GM12878 (cell line): ENCODE measurements at regions not wholly inside any gene's neighbourhood (a gene's known extent, or its start where the extent isn't known, plus 50 kb on each side); places are given as distances from the start of the nearest gene placed in this dataset.
A peak's percentile ranks its signal among the peaks of the same experiment; 100 is the strongest.

Experiments used
- ATAC-seq: fragments of 200-7000 bp; cut with Tn5 transposase; 3 replicates; pipeline ENCODE4 v1.9.1; 2020; ENCODE audit warnings: mild to moderate bottlenecking, moderate library complexity
- BruUV-seq: library from RNA; stranded (reverse); fragments of 400-500 nt; replicated peaks from 2 replicates; lab custom pipeline; 2021; lab: Mats Ljungman, UMichigan
- CTCF ChIA-PET: fragments of 300-600 bp; sonication (Branson Sonifier 250); formaldehyde crosslinking; extraction: SDS; loops from one replicate; lab custom pipeline; 2021; ENCODE audit warnings: inconsistent platforms; lab: Yijun Ruan, JAX
- POLR2A ChIA-PET: fragments of 350-600 bp; formaldehyde crosslinking; extraction: SDS; loops from one replicate; lab custom pipeline; 2021; ENCODE audit warnings: inconsistent platforms; lab: Charles Lee
- RAD21 ChIA-PET: fragments of 300-600 bp; sonication (Branson Sonifier 250); formaldehyde crosslinking; loops from one replicate; lab custom pipeline; 2023; ENCODE audit warnings: antibody characterized with exemption; ENCODE audit not compliant: unreplicated experiment; lab: Charles Lee
- SMC1A ChIA-PET: fragments of 300-600 bp; sonication (Branson Sonifier 250); formaldehyde crosslinking; loops from one replicate; lab custom pipeline; 2023; ENCODE audit not compliant: unreplicated experiment, uncharacterized antibody; lab: Charles Lee
- DNase-seq: peaks from one replicate; pipeline ENCODE4 v3.0.0-alpha.2; 2011; ENCODE audit warnings: low read depth, low spot score
- FAIRE-seq: peaks from 3 replicates; lab custom pipeline; 2011; peaks lifted over from hg19 to GRCh38; lab: Jason Lieb, UNC
- H2AFZ ChIP-seq: 2 replicates; pipeline ENCODE4 v1.6.0; 2011; ENCODE audit warnings: low read depth, low read length, control low read depth; ENCODE audit not compliant: control insufficient read depth
- H3K27ac ChIP-seq: 2 replicates; pipeline ENCODE4 v1.5.1; 2011; ENCODE audit warnings: control low read depth; ENCODE audit not compliant: control insufficient read depth, insufficient read depth
- H3K27me3 ChIP-seq, 2 experiments: replicated peaks in 1 of 2; 2 replicates each; pipeline versions ENCODE4 v1.6.0 to v1.6.1; 2011; ENCODE audit warnings: low read length in 1 of 2; ENCODE audit not compliant: control insufficient read depth in 2 of 2, insufficient read depth in 2 of 2
- H3K36me3 ChIP-seq, 2 experiments: 2 replicates each; pipeline ENCODE4 v1.5.1; 2011; ENCODE audit warnings: low read length in 1 of 2; ENCODE audit not compliant: control insufficient read depth in 2 of 2, insufficient read depth in 2 of 2
- H3K4me1 ChIP-seq: 2 replicates; pipeline ENCODE4 v1.6.1; 2011; ENCODE audit warnings: mild to moderate bottlenecking, low read length, moderate library complexity, mixed read lengths; ENCODE audit not compliant: control insufficient read depth, insufficient read depth
- H3K4me2 ChIP-seq: 2 replicates; pipeline ENCODE4 v1.6.0; 2011; ENCODE audit warnings: control low read depth; ENCODE audit not compliant: control insufficient read depth, insufficient read depth
- H3K4me3 ChIP-seq: fragments of 200-600 bp; sonication (generic); 2 replicates; pipeline ENCODE4 v1.5.1; 2016
- H3K79me2 ChIP-seq: 2 replicates; pipeline ENCODE4 v1.6.0; 2011; ENCODE audit warnings: low read length; ENCODE audit not compliant: control insufficient read depth, insufficient read depth
- H3K9ac ChIP-seq: 2 replicates; pipeline ENCODE4 v1.8.0; 2011; ENCODE audit warnings: low read length, control low read depth, mixed read lengths; ENCODE audit not compliant: control insufficient read depth, insufficient read depth
- H3K9me3 ChIP-seq: replicated peaks from 3 replicates; pipeline ENCODE4 v1.5.1; 2011; ENCODE audit warnings: mild to moderate bottlenecking, low read length; ENCODE audit not compliant: control insufficient read depth, insufficient read depth
- H4K20me1 ChIP-seq: 2 replicates; pipeline ENCODE4 v1.6.0; 2011; ENCODE audit not compliant: control insufficient read depth, insufficient read depth
- GABPA ChIP-seq: IDR thresholded peaks from 2 replicates; pipeline ENCODE4 v1.6.1; 2014; ENCODE audit warnings: antibody characterized with exemption, low read depth, mild to moderate bottlenecking, inconsistent platforms
- LARP7 ChIP-seq: fragments of 450-650 bp; IDR thresholded peaks from 2 replicates; pipeline ENCODE4 v1.6.1; 2017; ENCODE audit warnings: mild to moderate bottlenecking
- MEF2A ChIP-seq: IDR thresholded peaks from 2 replicates; pipeline ENCODE4 v1.6.1; 2011; ENCODE audit warnings: low read depth, mild to moderate bottlenecking, low read length, moderate library complexity; ENCODE audit not compliant: insufficient read depth
- MXI1 ChIP-seq: fragments of 150-350 bp; IDR thresholded peaks from 2 replicates; pipeline ENCODE4 v1.6.1; 2011; ENCODE audit warnings: low read depth, mild to moderate bottlenecking, inconsistent platforms, low read length, improper control_type of control experiment
- POU2F2 ChIP-seq: IDR thresholded peaks from 3 replicates; pipeline ENCODE4 v1.6.1; 2011; ENCODE audit warnings: low read depth, mild to moderate bottlenecking, low read length, borderline replicate concordance
- RAD21 ChIP-seq: IDR thresholded peaks from 2 replicates; pipeline ENCODE4 v1.6.1; 2011; ENCODE audit warnings: mild to moderate bottlenecking, low read depth, low read length, moderate library complexity; ENCODE audit not compliant: insufficient read depth
- SMAD1 ChIP-seq: fragments of 450-650 bp; IDR thresholded peaks from 2 replicates; pipeline ENCODE4 v1.6.1; 2018; ENCODE audit warnings: mild to moderate bottlenecking, low read depth; ENCODE audit not compliant: partially characterized antibody
- YBX1 ChIP-seq: fragments of 450-650 bp; IDR thresholded peaks from 2 replicates; pipeline ENCODE4 v1.6.1; 2016; ENCODE audit warnings: antibody characterized with exemption
- WGBS: methylation state at CpG from one replicate; pipeline ENCODE4 v1.1.6; 2016; ENCODE audit warnings: low lambda C conversion rate; ENCODE audit not compliant: insufficient replicate concordance, insufficient coverage; ENCODE audit errors: missing lambda C conversion rate; 5-methylcytosine and 5-hydroxymethylcytosine counted together
- in situ Hi-C: fragments of 300-500 bp; cut with MboI; formaldehyde crosslinking; loops from 9 replicates; pipeline ENCODE4 v1.14.3; 2018; ENCODE audit warnings: mixed read lengths
- intact Hi-C: fragments of 100-400 bp; cut with micrococcal nuclease; formaldehyde crosslinking; loops from one replicate; pipeline ENCODE4 v1.14.2; 2022; ENCODE audit not compliant: unreplicated experiment

GRCh38 chr5:89994266-89994665 is 415.3 kb downstream of the CETN3 start (continued):
- TF ChIP-seq GABPA (no peak), MXI1 (no peak), LARP7 (no peak), SMAD1 (no peak)

- in situ Hi-C loops (no loop called here), intact Hi-C loops (no loop called here)
- ChIA-PET RAD21 (no interaction called here), CTCF (interaction anchor here (1.5 kb wide), 1 partner anchor 16 kb away, joined by 3 read pairs; no protein-coding TSS in a partner anchor), POLR2A (interaction anchor here (0.6 kb wide), 1 partner anchor 1264 kb away, joined by 3 read pairs; no protein-coding TSS in a partner anchor), SMC1A (interaction anchor here (1.0 to 1.3 kb wide), 4 partner anchors 10 to 24 kb away, joined by 3 to 5 read pairs (median 4); no protein-coding TSS in a partner anchor)
- Histone ChIP-seq H3K27ac (no peak overlapping the region), H3K9me3 (no peaks in the 10 kb centered on the region), H4K20me1 (no peaks in the 10 kb centered on the region), H3K79me2 (no peaks in the 10 kb centered on the region), H3K4me2 (no peak overlapping the region), H3K27me3 (no peaks in the 10 kb centered on the region), H3K4me1 (no peaks in the 10 kb centered on the region), H3K36me3 (no peaks in the 10 kb centered on the region), H2AFZ (no peak overlapping the region), H3K9ac (no peak overlapping the region), H3K4me3 (no peak overlapping the region)
- no peak for DNase-seq
- TF ChIP-seq YBX1 (no peak), RAD21 (no peak), MEF2A (0 out of 2 replicates have a peak, but pooled peaks have one; percentile 30), POU2F2 (no peak)
- no TSS peak for BruUV-seq
- WGBS, result 81% methylated on average over 3 of the region's 3 CpGs
- no peak for ATAC-seq
- FAIRE-seq, result no peak
Measured at GRCh38 chr5:89992201-89992600, 417.4 kb downstream of the CETN3 start.
